ENCODE measurements at regions not wholly inside any gene's neighbourhood (a gene's known extent, or its start where the extent isn't known, plus 50 kb on each side); places are given as distances from the start of the nearest gene placed in this dataset.

DNA sequence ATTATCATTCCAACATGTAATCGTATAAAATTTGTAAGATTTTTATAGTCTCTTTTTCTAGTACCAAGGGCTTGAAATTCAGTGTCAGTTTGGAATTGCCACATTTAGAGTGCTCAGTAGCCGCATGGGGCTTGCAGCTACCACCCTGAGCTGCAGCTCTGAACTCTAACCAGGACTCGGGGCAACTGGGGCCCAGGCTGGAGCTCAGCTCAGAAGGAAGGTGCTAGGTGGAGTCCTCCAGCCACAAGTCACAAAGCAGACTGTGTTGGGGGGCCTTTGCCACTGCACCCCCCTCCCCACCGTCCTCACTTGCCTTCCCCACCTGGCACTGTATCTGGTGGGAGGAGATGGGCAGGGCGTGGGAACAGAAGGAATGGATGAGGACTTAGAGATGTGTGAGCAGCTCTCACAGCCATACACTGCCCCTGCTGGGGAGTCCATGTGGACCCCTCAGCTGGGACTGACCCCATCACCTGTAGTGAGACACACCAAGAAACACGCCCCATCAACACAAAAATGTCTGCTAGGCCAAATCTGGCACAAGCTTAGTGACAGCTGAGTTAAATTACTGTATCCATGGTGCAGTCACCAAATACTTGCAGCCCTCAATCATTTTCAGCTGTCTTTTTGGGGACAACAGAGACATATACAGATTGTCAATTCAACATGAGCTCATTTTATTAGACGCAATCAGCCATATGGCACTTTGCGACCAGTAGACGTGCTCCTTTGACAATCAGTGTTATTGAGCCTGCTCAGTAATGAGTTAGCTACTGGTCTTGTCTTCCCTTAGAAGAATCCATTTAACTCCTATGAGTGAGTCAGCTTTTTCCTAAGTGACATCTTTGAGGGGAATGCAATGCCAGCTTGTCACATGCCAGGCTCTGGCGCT, 241.7 kb upstream of the RAB4A start:
- H3K9me3 Mint-ChIP-seq = no peaks in the 10 kb centered on the region
- peaks cover 16% of the 10 kb centered on the region for H3K4me1 Mint-ChIP-seq (ENCODE audit: low read depth)
- DNase-seq (ENCODE audit: low spot score) = no peak
- H3K27me3 Mint-ChIP-seq (ENCODE audit: insufficient read depth) = peaks cover 9% of the 10 kb centered on the region
- H3K36me3 Mint-ChIP-seq (ENCODE audit: low read depth) = no peaks in the 10 kb centered on the region
- intact Hi-C loops (cut with micrococcal nuclease) = no loop called here
- no peak overlapping the region for H3K27ac Mint-ChIP-seq
- no peak overlapping the region for H3K4me3 Mint-ChIP-seq

DNA sequence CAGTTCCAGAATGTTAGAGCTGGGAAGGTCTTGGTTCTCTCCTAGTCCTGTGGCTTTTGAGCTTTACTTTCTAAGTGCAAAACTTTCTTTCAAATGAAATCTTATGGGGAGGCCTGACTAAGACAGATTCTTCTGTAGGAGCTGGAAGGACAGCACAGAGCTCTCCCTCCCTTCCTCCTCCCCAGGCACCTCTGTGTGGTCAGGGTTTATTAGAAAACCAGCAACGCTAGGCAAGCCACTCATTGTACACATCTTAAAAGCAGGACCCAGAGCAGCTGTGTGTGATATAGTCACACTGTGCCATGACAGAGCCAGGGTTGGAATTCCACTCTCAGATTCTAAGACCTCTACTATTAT, 241.1 kb upstream of the RAB4A start:
- H3K36me3 Mint-ChIP-seq (ENCODE audit: low read depth) = no peaks in the 10 kb centered on the region
- H3K4me3 Mint-ChIP-seq = no peak overlapping the region
- intact Hi-C loops (cut with micrococcal nuclease) = no loop called here
- H3K27me3 Mint-ChIP-seq (ENCODE audit: insufficient read depth) = peaks cover 13% of the 10 kb centered on the region
- peaks cover 20% of the 10 kb centered on the region for H3K4me1 Mint-ChIP-seq (ENCODE audit: low read depth)
- DNase-seq (ENCODE audit: low spot score) = no peak
- no peaks in the 10 kb centered on the region for H3K9me3 Mint-ChIP-seq
- H3K27ac Mint-ChIP-seq = no peak overlapping the region

DNA sequence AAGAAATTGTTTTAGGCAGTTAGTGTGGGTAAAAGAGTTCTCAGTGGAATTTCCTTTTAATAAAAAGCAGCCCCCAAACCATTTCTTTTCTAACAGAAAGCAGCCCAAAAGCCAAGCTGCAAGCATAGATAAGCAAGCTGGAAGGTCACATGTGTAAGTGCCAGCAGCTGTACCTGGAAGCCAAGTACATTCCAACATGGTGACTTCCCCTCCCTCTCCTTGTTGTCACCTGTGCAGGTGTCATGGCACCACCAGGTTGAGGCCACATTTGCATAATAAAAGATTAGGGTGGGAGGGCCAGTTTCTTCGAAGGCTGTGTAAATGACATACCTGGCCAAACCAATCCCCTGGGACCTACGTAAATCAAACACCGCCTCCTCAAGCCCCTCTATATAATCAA, 240.3 kb upstream of the RAB4A start:
- intact Hi-C loops (cut with micrococcal nuclease) = no loop called here
- peaks cover 14% of the 10 kb centered on the region for H3K27me3 Mint-ChIP-seq (ENCODE audit: insufficient read depth)
- H3K4me3 Mint-ChIP-seq = no peak overlapping the region
- no peaks in the 10 kb centered on the region for H3K9me3 Mint-ChIP-seq
- DNase-seq (ENCODE audit: low spot score) = no peak
- no peak overlapping the region for H3K27ac Mint-ChIP-seq
- H3K4me1 Mint-ChIP-seq (ENCODE audit: low read depth) = peaks cover 28% of the 10 kb centered on the region
- H3K36me3 Mint-ChIP-seq (ENCODE audit: low read depth) = no peaks in the 10 kb centered on the region

DNA sequence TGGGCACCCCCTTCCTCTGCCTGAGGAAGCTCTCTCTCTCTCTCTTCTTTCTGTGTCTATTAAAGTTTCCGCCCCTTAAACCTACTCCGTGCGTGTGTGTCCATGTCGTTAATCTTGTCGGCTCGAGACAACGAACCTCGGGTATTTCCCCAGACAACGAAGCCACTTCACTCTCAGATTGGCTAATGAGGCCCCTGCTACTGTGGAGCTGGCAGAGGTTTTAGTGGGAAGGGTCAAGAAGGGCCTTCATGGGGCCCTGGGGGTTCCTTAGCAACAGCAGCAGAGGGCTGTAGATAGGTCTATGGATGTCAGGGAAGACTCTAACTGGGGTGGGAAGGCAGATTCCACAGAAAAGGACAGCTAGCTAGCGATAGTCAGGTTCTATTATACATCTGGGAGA, 239.8 kb upstream of the RAB4A start:
- H3K27ac Mint-ChIP-seq = no peak overlapping the region
- DNase-seq (ENCODE audit: low spot score) = no peak
- no peaks in the 10 kb centered on the region for H3K36me3 Mint-ChIP-seq (ENCODE audit: low read depth)
- H3K4me1 Mint-ChIP-seq (ENCODE audit: low read depth) = peaks cover 32% of the 10 kb centered on the region
- no peak overlapping the region for H3K4me3 Mint-ChIP-seq
- H3K9me3 Mint-ChIP-seq = no peaks in the 10 kb centered on the region
- H3K27me3 Mint-ChIP-seq (ENCODE audit: insufficient read depth) = peaks cover 14% of the 10 kb centered on the region
- intact Hi-C loops (cut with micrococcal nuclease) = no loop called here

DNA sequence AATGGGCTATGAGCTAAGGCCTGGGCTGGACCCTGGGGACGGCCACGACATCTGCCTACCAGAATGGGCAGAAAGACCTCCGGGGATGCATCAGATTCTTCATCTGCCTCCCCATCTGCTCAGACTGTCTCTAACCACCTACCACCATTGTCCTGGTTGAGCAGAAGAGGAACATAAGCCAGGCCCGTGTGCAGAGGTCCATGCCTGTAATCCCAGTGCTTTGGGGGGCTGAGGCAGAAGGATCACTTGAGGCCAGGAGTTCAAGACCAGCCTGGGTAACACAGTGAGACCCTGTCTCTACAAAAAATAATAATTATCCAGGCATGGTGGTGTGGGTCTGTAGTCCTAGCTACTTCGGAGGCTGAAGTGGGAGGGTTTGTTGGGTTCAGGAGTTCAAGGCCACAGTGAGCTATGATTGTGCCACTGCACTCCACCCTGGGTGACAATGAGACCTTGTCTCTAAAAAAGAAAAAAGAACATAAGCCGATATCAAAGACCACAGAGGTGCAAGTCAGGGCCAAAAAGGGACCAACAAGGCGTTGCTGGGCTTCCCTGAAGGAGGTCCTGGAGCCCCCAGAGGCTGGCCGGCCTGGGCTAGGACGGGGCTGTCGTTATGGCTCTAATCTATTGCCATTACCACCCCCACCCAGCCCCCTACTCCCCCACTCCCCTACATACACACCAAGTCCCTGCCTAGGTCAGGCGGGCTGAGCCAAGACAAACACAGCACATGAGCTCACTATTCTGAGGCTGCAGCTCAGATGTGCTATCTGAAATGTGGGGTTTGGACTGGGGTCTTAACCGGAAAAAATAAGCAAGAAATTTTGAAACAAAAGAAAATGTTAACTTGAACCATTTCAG, 239.2 kb upstream of the RAB4A start:
- H3K27ac Mint-ChIP-seq = no peak overlapping the region
- peaks cover 18% of the 10 kb centered on the region for H3K27me3 Mint-ChIP-seq (ENCODE audit: insufficient read depth)
- no peaks in the 10 kb centered on the region for H3K9me3 Mint-ChIP-seq
- intact Hi-C loops (cut with micrococcal nuclease) = no loop called here
- H3K4me1 Mint-ChIP-seq (ENCODE audit: low read depth) = peaks cover 39% of the 10 kb centered on the region
- no peak overlapping the region for H3K4me3 Mint-ChIP-seq
- no peak for DNase-seq (ENCODE audit: low spot score)
- H3K36me3 Mint-ChIP-seq (ENCODE audit: low read depth) = no peaks in the 10 kb centered on the region

DNA sequence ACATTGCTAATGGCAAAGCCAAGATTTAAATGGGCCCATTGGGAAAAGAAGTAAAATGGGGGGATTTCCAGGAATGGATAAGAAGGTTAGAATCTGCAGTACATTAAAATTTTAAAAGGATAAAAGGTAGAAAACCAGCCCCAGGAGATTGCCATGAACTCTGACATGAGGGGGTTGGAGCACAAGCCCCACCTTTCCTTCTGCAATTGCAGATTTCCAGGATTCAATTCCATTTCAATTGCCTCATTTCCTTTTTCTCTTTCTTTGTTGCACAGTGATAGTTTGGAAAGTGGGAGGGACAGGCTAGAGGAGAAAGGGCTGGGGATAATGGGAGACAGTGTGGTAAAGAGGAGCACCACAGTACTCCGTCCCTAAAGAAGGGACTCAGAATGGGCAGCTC, 238.5 kb upstream of the RAB4A start:
- Mint-ChIP-seq H3K9me3 (no peaks in the 10 kb centered on the region), H3K36me3 (ENCODE audit: low read depth) (no peaks in the 10 kb centered on the region), H3K4me1 (ENCODE audit: low read depth) (peaks cover 38% of the 10 kb centered on the region), H3K4me3 (no peak overlapping the region), H3K27ac (no peak overlapping the region), H3K27me3 (ENCODE audit: insufficient read depth) (peaks cover 23% of the 10 kb centered on the region)
- intact Hi-C loops (cut with micrococcal nuclease) = no loop called here
- DNase-seq (ENCODE audit: low spot score) = no peak

DNA sequence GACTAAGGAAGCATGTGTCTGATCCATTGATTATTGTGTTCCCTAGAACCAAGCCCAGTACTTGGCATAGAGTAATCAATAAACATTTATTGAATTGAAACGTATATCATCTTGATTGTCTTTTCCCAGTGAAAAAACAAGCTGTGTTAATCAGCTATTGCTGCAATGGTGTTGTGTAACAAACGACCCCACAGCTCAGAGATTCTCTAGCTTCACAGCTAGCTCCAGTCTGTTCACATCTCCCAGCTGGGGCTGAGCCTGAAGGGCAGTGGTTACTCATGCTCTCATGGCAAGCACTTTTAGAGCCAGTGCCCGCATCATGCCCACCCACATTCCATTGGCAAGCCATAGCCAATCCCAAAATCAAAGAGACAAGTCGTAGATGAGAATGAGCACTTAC, 237.4 kb upstream of the RAB4A start:
- Mint-ChIP-seq H3K27me3 (ENCODE audit: insufficient read depth) (peaks cover 32% of the 10 kb centered on the region), H3K4me3 (no peak overlapping the region), H3K27ac (no peak overlapping the region), H3K9me3 (no peaks in the 10 kb centered on the region), H3K4me1 (ENCODE audit: low read depth) (peaks cover 32% of the 10 kb centered on the region), H3K36me3 (ENCODE audit: low read depth) (no peaks in the 10 kb centered on the region)
- no peak for DNase-seq (ENCODE audit: low spot score)
- intact Hi-C loops (cut with micrococcal nuclease) = no loop called here

DNA sequence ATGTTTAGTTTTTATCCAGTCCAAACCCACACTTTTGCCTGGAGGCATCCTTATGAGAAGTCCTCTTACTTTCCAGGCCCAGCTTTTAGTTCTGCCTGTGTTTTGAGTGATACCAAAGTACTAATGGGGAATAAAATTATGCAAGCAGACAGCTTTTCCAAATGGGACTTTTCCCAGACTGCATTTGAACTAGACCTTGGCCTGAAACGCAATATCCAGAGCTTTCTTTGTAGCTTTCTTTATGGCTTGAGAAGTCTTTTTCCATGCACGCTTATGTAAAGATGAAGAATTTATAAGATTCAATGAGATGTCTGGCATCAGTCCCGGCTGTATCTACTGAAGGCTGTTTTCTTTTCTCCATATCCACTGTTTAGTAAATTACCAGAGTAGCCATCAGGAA, 236.6 kb upstream of the RAB4A start:
- intact Hi-C loops (cut with micrococcal nuclease) = no loop called here
- no peak overlapping the region for H3K4me3 Mint-ChIP-seq
- H3K36me3 Mint-ChIP-seq (ENCODE audit: low read depth) = no peaks in the 10 kb centered on the region
- H3K4me1 Mint-ChIP-seq (ENCODE audit: low read depth) = peaks cover 32% of the 10 kb centered on the region
- no peak for DNase-seq (ENCODE audit: low spot score)
- H3K27ac Mint-ChIP-seq = no peak overlapping the region
- H3K27me3 Mint-ChIP-seq (ENCODE audit: insufficient read depth) = peaks cover 40% of the 10 kb centered on the region
- H3K9me3 Mint-ChIP-seq = no peaks in the 10 kb centered on the region

DNA sequence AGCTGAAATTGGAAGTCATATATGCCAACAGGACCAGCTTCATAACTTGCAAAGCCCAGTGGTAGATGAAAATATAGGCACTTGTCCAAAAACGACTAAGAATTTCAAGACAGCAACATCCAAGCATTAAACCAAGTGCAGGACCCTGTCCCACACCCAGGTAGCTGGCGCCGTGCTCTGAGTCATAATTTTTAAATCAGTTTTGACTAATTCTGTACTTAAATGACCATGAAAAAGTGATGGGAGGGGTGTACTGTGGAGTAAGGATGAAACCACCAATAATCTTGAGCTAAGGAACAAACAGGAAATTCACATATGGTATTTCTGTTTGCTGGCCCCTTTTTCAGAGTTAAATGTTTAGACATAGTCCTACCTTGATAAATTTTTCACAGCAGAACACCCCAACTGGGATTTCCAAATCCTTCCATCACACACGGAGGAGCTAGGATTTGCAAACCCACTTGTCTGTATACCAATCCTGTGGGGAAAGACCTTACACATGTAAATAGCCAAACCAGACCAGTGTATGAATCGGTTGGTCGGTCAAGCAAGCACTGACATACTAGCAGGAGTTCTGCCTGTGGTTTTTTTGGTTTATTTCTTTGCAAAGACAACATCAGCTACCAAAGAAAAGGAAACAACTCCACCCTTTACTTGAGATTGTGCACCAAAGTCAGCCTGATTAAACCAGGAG, 235.7 kb upstream of the RAB4A start:
- H3K4me1 Mint-ChIP-seq (ENCODE audit: low read depth) = peaks cover 32% of the 10 kb centered on the region

DNA sequence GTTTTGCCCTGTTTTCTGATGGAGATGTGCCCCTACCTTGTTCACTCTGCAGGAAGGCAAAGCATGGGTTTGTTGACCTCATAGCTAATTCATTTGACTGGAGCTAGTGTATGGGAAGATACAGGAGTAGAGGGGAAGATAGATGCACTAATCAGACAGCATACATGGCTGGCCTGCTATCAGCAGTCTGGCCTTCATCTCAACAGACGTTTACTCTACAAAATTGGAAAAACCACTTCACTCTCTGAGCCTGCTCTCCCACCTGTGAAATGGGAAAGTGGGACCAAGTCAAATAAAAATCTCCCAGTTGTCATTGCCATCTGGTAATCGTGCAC, 235.2 kb upstream of the RAB4A start:
- peaks cover 46% of the 10 kb centered on the region for H3K27me3 Mint-ChIP-seq (ENCODE audit: insufficient read depth)
- no peak for DNase-seq (ENCODE audit: low spot score)
- peaks cover 32% of the 10 kb centered on the region for H3K4me1 Mint-ChIP-seq (ENCODE audit: low read depth)
- H3K27ac Mint-ChIP-seq = no peak overlapping the region
- no peaks in the 10 kb centered on the region for H3K9me3 Mint-ChIP-seq
- H3K36me3 Mint-ChIP-seq (ENCODE audit: low read depth) = no peaks in the 10 kb centered on the region
- no peak overlapping the region for H3K4me3 Mint-ChIP-seq
- intact Hi-C loops (cut with micrococcal nuclease) = no loop called here

More for the DNA sequence above, 235.7 kb upstream of the RAB4A start:
- no peaks in the 10 kb centered on the region for H3K36me3 Mint-ChIP-seq (ENCODE audit: low read depth)
- intact Hi-C loops (cut with micrococcal nuclease) = no loop called here
- H3K9me3 Mint-ChIP-seq = no peaks in the 10 kb centered on the region
- H3K27me3 Mint-ChIP-seq (ENCODE audit: insufficient read depth) = peaks cover 46% of the 10 kb centered on the region
- no peak overlapping the region for H3K4me3 Mint-ChIP-seq
- no peak overlapping the region for H3K27ac Mint-ChIP-seq
- DNase-seq (ENCODE audit: low spot score) = no peak

DNA sequence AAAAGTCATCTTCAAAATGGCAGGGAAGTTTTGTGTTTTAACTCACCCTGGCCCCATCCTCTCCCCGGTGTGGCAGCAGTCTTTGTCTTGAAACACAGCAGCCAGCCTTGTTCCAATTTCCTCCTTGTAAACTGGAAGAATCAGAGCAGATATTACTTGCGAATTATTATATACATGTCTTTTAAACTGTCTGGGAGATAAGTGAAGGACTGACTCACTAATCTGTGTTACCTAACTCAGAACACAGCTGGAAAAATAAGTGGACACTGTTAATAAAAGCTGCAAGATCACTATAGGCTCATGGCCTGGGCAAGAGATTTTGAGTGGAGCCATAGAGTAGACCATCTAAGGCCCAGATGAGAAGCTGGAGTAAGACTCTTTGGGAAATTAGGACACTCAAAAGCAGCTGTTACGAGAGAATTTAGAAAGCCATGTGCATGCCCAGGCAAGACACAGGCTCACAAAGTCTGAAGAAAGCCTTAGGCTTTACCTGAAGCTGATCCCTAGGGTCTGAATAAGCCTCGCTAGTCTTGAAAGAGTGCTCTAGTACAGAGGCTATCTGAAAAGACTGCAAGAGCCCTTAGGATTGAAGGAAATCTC, 233.0 kb upstream of the RAB4A start:
- no peak overlapping the region for H3K27ac Mint-ChIP-seq
- H3K36me3 Mint-ChIP-seq (ENCODE audit: low read depth) = no peaks in the 10 kb centered on the region
- no peak overlapping the region for H3K4me3 Mint-ChIP-seq
- H3K9me3 Mint-ChIP-seq = peaks cover 3% of the 10 kb centered on the region
- DNase-seq (ENCODE audit: low spot score) = no peak
- intact Hi-C loops (cut with micrococcal nuclease) = no loop called here
- peaks cover 45% of the 10 kb centered on the region for H3K27me3 Mint-ChIP-seq (ENCODE audit: insufficient read depth)
- H3K4me1 Mint-ChIP-seq (ENCODE audit: low read depth) = peaks cover 30% of the 10 kb centered on the region

DNA sequence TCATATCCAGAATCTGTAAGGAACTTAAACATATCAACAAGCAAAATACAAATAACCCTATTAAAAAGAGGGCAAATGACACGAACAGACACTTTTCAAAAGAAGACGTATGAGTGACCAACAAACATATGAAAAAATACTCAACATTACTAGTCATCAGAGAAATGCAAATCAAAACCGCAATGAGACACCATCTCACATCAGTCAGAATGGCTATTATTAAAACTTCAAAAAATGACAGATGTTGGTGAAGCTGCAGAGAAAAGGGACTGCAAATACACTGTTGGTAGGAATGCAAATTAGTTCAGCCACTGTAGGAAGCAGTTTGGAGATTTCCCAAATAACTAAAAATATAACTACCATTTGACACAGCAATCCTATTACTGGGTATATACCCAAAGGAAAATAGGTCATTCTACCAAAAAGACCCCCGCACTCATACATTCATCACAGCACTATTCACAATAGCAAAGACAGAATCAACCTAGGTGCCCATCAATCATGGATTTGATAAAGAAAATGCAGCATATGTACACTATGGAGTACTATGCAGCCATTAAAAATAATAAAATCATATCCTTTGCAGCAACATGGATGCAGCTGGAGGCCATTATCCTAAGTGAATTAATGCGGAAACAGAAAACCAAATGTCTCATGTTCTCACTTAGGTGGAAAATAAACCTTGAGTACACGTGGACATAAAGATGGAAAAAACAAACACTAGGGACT, 230.1 kb upstream of the RAB4A start:
- H3K9me3 Mint-ChIP-seq = peaks cover 3% of the 10 kb centered on the region

More for the DNA sequence above, 230.1 kb upstream of the RAB4A start:
- no peaks in the 10 kb centered on the region for H3K36me3 Mint-ChIP-seq (ENCODE audit: low read depth)
- H3K27me3 Mint-ChIP-seq (ENCODE audit: insufficient read depth) = peaks cover 41% of the 10 kb centered on the region
- no peak overlapping the region for H3K4me3 Mint-ChIP-seq
- peaks cover 13% of the 10 kb centered on the region for H3K4me1 Mint-ChIP-seq (ENCODE audit: low read depth)
- intact Hi-C loops (cut with micrococcal nuclease) = no loop called here
- DNase-seq (ENCODE audit: low spot score) = no peak
- no peak overlapping the region for H3K27ac Mint-ChIP-seq
